Stimulated activated CD8-positive, alpha-beta memory T cell treated with anti-CD3 and anti-CD28 coated beads, Interleukin-4, amount 100 ng/mL, for 24 hours (primary cell): ENCODE measurements at regions not wholly inside any gene's neighbourhood (a gene's known extent, or its start where the extent isn't known, plus 50 kb on each side); places are given as distances from the start of the nearest gene placed in this dataset.

Experiments used
- DNase-seq: peaks from one replicate; pipeline ENCODE4 v3.0.0-alpha.2; 2020; ENCODE audit warnings: low read depth

GRCh38 chr9:90420211-90420610, 222.4 kb downstream of the DIRAS2 start:
- DNase-seq = no peak

GRCh38 chr9:90420768-90421513, 221.7 kb downstream of the DIRAS2 start:
- no peak for DNase-seq

DNA sequence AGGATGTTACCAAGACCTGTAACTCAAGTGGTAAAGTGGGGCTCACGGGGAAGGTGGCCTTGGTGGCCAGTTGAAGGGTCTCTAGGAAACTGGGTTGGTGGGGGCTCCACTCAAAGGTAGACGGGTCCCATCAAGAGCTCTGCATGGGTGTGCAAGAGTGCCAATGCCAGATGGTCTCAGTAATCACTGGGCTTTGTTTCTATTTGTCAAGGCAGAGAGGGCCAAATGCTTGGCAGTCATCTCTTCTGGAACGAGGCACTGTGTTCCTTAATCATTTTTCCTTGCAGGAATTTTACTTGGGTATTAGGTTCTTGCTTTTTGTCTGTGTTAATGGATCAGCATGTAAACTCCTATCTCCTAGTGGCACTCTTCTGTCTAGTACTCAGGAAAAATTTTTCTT, 220.8 kb downstream of the DIRAS2 start:
- no peak for DNase-seq

GRCh38 chr9:90423661-90424193, 218.9 kb downstream of the DIRAS2 start:
- DNase-seq = no peak

DNA sequence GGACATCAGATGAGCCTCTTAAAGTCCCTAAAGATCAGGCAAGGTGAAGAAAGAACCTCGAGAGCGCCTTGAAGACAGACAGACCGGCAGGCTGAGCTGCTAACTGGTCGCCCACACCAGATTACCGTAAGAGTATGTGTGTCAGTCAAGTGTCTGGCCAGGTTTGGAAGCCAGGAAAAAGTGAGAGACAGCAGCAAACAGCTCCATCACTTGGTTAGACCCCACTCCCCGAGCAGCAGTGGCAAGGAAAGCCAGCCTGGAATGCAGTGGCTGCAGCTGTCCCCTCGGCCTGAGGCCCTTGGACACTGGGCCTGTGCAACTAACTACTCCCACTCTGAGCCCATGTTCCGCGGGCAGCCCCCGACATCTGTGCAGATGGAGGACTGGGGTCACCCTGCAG, 214.1 kb downstream of the DIRAS2 start:
- no peak for DNase-seq

DNA sequence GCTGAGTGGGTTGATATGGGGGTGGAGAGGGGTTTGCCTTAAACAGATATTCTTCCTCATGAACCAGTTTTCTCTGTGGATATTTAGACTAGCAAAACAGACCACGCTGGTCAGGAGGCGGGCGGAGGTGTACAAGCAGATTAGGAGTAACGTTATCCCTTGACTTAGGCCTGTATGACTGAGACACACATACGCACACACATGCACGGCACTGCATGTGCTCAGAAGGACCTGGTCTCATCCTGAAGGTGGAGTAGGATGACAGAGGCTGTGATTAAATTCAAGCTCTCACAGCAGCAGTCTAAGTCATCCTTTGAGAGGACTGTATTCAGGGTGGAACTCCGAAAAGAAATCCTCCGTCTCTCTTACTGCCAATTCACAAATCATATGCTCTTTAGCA, 209.7 kb downstream of the DIRAS2 start:
- no peak for DNase-seq

- no peak for DNase-seq
These were observed 209.2 kb downstream of the DIRAS2 start for GRCh38 chr9:90433398-90433941.

GRCh38 chr9:90441814-90442213, 200.8 kb downstream of the DIRAS2 start:
- no peak for DNase-seq

- no peak for DNase-seq
These were observed 199.9 kb downstream of the DIRAS2 start for GRCh38 chr9:90442723-90443122.

- DNase-seq = no peak
These were observed 197.9 kb downstream of the DIRAS2 start for GRCh38 chr9:90444609-90445204.

- DNase-seq = no peak
These were observed 197.2 kb downstream of the DIRAS2 start for GRCh38 chr9:90445391-90445790.

DNA sequence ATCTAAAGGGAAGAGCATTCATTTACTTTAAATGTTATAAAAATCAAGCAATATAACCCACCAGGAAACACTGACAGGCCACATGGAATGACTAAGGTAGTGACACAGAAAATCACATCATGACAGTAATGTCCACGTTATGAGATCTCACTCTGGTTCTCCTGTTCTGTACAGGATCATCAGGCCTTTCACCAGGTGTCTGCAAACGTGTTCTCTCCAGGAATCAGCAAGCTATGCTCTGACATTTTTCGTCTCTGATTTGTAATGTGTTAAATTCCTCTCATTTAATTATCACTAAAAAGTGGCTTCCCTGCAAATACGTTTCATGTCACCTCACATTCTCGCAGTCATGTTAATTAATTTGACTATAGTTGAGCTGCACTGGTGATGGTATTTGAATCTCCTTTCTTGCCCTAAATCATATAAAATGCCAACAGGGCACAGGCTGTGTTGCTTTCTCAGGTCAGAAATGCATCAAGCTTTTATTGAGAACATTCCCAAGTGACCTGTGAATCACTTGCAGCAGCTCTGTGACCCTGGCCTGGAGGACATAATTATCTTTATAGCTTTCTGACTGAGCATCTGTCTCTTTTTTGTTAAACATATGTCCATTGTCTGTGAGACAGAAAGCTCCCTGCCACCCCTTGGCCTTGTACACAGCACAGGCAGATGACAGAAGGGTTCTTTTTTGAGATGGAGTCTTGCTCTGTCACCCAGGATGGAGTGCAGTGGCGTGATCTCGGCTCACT, 196.2 kb downstream of the DIRAS2 start:
- DNase-seq = no peak

- DNase-seq = no peak
These were observed 194.9 kb downstream of the DIRAS2 start for GRCh38 chr9:90447773-90448172.

DNA sequence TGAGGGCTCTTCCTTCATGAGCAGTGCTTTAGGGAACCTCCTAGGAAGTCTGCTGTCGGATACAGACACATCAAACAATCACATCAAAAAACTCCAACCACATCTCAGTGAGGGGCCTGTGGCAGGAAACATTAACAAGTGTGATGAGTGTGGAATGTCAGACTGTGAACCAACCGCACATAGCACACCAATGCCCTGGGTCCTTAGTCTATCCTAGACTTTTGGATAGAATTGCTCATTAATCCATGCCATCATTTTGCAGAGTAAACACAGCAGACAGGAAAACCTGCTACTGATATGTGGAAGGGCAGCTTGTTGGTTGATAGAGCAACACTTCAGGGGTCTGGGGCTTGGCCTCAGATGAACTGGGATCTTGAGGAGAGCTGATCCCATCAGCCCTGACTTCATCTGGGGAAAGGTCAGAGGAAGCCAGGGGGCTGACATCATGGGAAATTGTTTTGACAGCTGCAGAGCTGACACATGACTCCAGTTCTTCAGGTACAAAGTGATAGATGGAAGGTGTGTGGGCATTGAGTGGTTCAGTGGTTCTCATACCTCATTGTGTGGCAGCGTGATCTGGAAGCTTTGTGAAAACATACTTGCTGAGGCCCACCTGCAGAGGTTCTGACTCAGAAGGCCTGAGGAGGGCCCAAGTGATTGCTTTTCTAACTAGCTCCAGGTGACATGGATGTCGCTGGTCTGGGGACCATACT, 193.3 kb downstream of the DIRAS2 start:
- no peak for DNase-seq

GRCh38 chr9:90451804-90452203, 190.8 kb downstream of the DIRAS2 start:
- DNase-seq = no peak

- DNase-seq = no peak
These were observed 187.3 kb downstream of the DIRAS2 start for GRCh38 chr9:90455316-90455715.

- no peak for DNase-seq
These were observed 185.0 kb downstream of the DIRAS2 start for GRCh38 chr9:90457386-90458190.

DNA sequence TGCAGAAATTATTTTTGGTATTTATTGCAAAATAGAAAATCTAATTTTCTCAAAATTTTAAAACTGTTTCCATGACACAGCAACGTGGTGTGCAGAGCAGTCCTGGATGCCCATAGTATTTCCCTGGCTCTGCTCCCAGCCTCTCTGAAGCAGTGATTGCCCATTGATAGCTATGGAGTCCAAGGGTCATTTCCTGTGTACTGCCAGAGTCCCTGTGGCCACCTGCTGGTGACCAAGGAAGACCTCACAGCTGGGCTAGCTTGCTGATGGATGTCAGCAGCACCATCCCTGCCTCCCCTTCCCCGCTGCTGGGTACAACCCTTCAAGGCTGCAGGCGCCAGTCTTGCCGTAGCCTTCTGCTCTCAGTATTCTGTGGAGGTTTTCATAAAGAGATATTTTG, 184.1 kb downstream of the DIRAS2 start:
- DNase-seq = no peak

DNA sequence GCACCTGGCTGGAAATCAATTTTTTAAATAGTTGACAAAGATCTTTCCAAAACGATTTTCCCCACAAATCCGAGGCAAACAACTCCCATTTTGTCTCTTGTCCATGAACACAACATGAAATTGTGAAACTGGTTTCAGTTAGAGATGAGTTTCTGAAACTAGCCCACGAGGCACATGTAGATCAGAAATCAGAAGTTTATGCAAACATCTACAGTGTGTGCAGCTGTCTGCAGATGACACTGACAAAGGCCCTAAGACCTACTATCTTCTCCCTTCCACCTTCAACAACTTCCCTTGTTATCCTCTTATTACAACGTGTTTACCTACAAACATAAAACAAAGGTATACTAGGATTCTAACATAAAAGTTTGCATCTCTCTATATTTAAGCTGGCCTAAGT, 183.3 kb downstream of the DIRAS2 start:
- DNase-seq = no peak

DNA sequence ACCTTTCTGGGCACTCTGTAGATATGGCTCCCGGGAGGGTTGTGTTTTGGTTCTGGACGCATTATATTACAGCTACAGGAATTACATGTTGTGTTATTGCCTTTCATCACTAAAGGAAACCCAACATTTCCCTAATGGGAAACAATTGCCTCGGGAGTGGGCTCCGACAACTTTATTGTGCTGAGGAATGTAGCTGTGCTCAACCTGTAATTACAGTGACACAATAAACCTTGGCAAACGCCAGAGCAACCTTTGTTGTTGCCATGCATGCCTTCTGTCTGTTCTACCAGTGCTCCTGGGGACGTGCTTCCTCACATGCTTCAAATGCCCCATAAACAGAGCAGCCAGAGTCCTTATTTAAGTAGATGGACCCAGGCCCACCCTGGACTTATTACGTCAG, 182.4 kb downstream of the DIRAS2 start:
- DNase-seq = no peak

- no peak for DNase-seq
These were observed 177.6 kb downstream of the DIRAS2 start for GRCh38 chr9:90464978-90465377.
